ENCODE measurements at regions not wholly inside any gene's neighbourhood (a gene's known extent, or its start where the extent isn't known, plus 50 kb on each side); places are given as distances from the start of the nearest gene placed in this dataset.

- no peak overlapping the region for H3K4me3 ChIP-seq (ENCODE audit: low read length)
- no peaks in the 10 kb centered on the region for H4K20me1 ChIP-seq (ENCODE audit: control insufficient read depth, insufficient read depth, low read depth, low read length)
- no peaks in the 10 kb centered on the region for H3K4me1 ChIP-seq (ENCODE audit: control insufficient read depth, low read length)
- no peak overlapping the region for H3K4me2 ChIP-seq (ENCODE audit: low read length)
- TF ChIP-seq EZH2phosphoT487 (IDR thresholded peaks at IDR 0.05; ENCODE audit: borderline replicate concordance, low read length) (no peak), CTCF (IDR thresholded peaks at IDR 0.05; ENCODE audit: low read depth, low read length, poor library complexity, severe bottlenecking) (no peak)
- peaks cover 4% of the 10 kb centered on the region; the same call in 1 of the 2 replicates for H3K9me3 ChIP-seq (ENCODE audit: control insufficient read depth, insufficient read depth, low read length)
- no peaks in the 10 kb centered on the region for H3K27me3 ChIP-seq (ENCODE audit: control insufficient read depth, low read length)
- H3F3A ChIP-seq (ENCODE audit: control insufficient read depth, insufficient read depth) = no peaks in the 10 kb centered on the region
- no peaks in the 10 kb centered on the region for H3K79me2 ChIP-seq (ENCODE audit: control insufficient read depth, low read length)
- no peak overlapping the region for H3K27ac ChIP-seq (ENCODE audit: low read depth, low read length)
- no peaks in the 10 kb centered on the region for H3K9me2 ChIP-seq (replicated peaks; ENCODE audit: control insufficient read depth, low read length)
- H3K36me3 ChIP-seq (ENCODE audit: control insufficient read depth, low read length) = no peaks in the 10 kb centered on the region
These were observed 90.8 kb upstream of the USP29 start for GRCh38 chr19:57028804-57029525.

- no peak for TF ChIP-seq CTCF (IDR thresholded peaks at IDR 0.05; ENCODE audit: low read depth, low read length, poor library complexity, severe bottlenecking)
- H3K36me3 ChIP-seq (ENCODE audit: control insufficient read depth, low read length) = no peaks in the 10 kb centered on the region
- H4K20me1 ChIP-seq (ENCODE audit: control insufficient read depth, insufficient read depth, low read depth, low read length) = no peaks in the 10 kb centered on the region
- H3K27me3 ChIP-seq (ENCODE audit: control insufficient read depth, low read length) = no peaks in the 10 kb centered on the region
- no peaks in the 10 kb centered on the region for H3K9me2 ChIP-seq (replicated peaks; ENCODE audit: control insufficient read depth, low read length)
- H3K79me2 ChIP-seq (ENCODE audit: control insufficient read depth, low read length) = no peaks in the 10 kb centered on the region
- peaks cover 11% of the 10 kb centered on the region; the same call in 1 of the 2 replicates for H3K9me3 ChIP-seq (ENCODE audit: control insufficient read depth, insufficient read depth, low read length)
- H3K27ac ChIP-seq (ENCODE audit: low read depth, low read length) = no peak overlapping the region
- H3K4me3 ChIP-seq (ENCODE audit: low read length) = no peak overlapping the region
- no peaks in the 10 kb centered on the region for H3K4me1 ChIP-seq (ENCODE audit: control insufficient read depth, low read length)
- no peaks in the 10 kb centered on the region for H3F3A ChIP-seq (ENCODE audit: control insufficient read depth, insufficient read depth)
- no peak overlapping the region for H3K4me2 ChIP-seq (ENCODE audit: low read length)
These were observed 88.7 kb upstream of the USP29 start for GRCh38 chr19:57031106-57031505.

GRCh38 chr19:57033576-57033975, 86.2 kb upstream of the USP29 start:
- H4K20me1 ChIP-seq (ENCODE audit: control insufficient read depth, insufficient read depth, low read depth, low read length) = no peaks in the 10 kb centered on the region
- no peaks in the 10 kb centered on the region for H3F3A ChIP-seq (ENCODE audit: control insufficient read depth, insufficient read depth)
- H3K4me3 ChIP-seq (ENCODE audit: low read length) = no peak overlapping the region
- no peaks in the 10 kb centered on the region for H3K4me1 ChIP-seq (ENCODE audit: control insufficient read depth, low read length)
- H3K4me2 ChIP-seq (ENCODE audit: low read length) = no peak overlapping the region
- no peak overlapping the region for H3K27ac ChIP-seq (ENCODE audit: low read depth, low read length)
- no peaks in the 10 kb centered on the region for H3K9me2 ChIP-seq (replicated peaks; ENCODE audit: control insufficient read depth, low read length)
- H3K36me3 ChIP-seq (ENCODE audit: control insufficient read depth, low read length) = no peaks in the 10 kb centered on the region
- H3K27me3 ChIP-seq (ENCODE audit: control insufficient read depth, low read length) = no peaks in the 10 kb centered on the region
- H3K79me2 ChIP-seq (ENCODE audit: control insufficient read depth, low read length) = no peaks in the 10 kb centered on the region
- TF ChIP-seq CTCF (IDR thresholded peaks at IDR 0.05; ENCODE audit: low read depth, low read length, poor library complexity, severe bottlenecking) = no peak
- TF ChIP-seq EZH2phosphoT487 (IDR thresholded peaks at IDR 0.05; ENCODE audit: borderline replicate concordance, low read length) = no peak
- peaks cover 11% of the 10 kb centered on the region; the same call in 1 of the 2 replicates for H3K9me3 ChIP-seq (ENCODE audit: control insufficient read depth, insufficient read depth, low read length)
